NCI-H2081 (cell line): ENCODE measurements at regions not wholly inside any gene's neighbourhood (a gene's known extent, or its start where the extent isn't known, plus 50 kb on each side); places are given as distances from the start of the nearest gene placed in this dataset.

Experiments used
- DNase-seq, 2 experiments: peaks; one replicate each; lab custom pipeline; 2025; lab: John Stamatoyannopoulos, UW

DNA sequence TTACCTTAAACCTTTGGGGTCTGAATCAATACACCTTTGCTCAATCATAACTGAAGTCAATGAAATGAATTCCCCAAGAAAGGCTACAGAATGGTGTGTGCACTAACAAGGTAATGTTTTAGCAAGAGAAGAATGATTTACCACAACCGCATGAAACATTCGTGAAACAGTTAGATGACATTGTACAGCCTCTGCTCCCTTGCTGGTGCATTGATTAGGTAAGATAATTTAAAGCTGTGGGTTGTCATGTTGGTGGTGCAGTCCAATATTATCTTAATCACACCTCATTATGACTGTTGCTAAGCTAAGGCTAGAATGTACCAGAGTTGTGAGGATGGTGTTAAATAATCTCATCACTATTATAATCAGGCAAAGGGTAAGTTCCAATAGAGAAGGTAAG, 1673.2 kb upstream of the PRR20A start:
- no peak for DNase-seq

DNA sequence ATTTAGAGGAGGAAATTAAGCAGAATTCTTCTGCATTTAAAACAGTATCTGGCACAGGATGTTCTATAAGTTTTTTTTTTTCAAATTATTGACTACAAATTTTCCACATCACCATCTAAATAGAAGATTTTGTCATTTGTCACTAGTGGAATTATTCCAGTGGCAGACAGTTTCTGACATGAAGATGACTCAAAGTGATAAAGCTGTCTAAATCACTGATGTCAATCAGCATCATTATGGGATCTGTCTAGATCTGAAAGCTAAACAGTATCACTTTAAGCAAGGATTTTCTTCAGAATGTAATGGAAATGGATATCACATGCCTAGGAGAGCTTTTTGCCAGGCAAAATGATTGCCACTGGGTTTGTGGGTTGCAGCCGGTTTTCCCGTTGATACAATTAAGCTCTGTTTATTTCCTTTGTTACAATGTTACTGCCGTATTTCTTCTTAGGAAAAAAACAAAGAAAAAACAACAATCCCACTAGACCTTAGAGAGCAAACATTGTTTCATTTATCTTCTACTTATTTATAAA, 1657.0 kb upstream of the PRR20A start:
- DNase-seq = no peak

DNA sequence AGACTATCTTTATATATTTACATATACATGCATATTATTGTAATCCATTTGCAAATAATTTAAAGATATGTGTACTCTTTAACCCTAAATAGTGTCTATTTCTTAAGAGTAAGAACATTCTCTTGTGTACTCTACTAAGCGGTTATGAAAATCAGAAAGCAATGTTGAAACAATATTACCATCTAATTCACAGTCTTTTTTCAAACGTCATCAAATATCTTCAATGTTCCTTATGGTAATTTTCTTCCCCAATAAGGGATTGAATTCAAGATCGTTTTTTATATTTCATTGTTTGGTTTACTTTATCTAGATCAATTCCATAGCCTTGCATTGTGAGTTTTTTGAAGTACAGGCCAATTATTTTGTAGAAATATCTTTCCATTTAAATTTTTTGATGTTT, 1647.4 kb upstream of the PRR20A start:
- no peak for DNase-seq

DNA sequence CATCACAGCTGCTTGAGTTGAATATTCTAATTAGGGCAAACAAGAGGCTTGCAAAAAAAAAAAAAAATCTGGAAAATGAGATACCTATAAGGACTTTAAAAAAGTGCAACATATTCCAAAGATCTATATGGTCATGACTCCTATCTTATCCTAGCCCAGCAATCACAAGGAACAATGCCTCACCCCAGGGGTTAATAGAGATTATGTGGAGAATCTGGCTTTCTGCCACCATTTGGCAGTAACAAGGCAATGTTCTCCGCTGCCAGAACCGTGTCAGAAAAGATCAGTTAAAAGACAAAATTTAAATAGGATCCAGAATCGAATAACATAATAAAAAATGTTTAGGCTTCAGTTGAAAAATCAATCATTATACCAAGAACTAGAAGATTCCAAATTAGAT, 1643.2 kb upstream of the PRR20A start:
- no peak for DNase-seq

DNA sequence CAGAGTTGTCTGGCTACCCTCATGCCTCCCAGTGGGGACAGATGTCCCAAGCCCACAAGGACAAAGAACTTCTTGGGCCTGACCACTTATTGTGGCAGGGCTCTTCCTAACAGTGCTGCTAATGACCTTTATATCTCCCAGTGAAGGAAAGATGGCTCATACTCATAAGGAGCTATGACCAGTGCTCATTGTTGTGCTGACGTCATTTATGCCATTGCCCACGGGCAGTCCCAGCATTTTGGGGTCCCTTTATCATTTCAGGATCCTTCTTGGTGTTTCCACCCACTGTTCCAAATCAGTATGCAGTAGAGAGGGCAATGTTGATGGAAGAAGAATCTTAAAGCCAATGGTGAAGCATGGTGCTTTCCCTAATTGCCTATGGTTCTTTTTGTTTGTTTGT, 1640.0 kb upstream of the PRR20A start:
- no peak for DNase-seq

DNA sequence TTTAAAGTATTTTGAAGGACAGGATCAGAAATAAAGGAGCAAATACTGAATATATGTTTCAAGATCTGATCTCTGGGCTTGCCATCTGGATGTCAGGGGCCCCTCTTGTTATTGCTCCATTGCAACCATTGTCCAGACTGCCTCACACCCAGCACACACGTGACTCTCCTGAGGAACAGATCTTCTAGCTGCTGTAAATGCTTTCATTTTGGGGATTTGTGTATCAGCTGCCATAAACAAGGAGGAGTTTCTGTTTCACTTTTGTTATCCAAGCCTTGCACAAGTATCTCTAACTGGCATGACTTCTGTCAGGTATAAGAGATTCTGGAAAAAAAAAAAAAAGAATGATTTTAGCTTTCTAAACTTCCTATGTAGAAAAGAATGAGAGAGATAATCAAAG, 1624.1 kb upstream of the PRR20A start:
- no peak for DNase-seq

DNA sequence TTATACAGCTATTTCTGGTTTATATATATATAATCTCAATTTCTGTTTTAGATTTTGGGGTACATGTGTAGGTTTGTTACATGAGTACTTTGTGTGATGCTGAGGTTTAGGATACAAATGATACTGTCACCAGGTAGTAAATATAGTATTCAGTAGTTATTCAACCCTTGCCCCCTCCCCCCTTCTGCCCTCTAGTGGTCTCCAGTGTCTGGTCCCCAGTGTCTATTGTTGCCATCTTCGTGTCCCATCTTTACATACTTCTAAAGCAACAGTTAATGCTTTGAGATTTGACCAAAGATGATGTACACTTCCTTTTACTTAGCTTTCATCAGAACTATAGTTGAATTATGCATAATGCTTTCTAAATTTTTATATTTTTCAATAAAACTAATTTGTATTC, 1623.4 kb upstream of the PRR20A start:
- peak in 1 of 2 experiments; percentile 6 for DNase-seq

DNA sequence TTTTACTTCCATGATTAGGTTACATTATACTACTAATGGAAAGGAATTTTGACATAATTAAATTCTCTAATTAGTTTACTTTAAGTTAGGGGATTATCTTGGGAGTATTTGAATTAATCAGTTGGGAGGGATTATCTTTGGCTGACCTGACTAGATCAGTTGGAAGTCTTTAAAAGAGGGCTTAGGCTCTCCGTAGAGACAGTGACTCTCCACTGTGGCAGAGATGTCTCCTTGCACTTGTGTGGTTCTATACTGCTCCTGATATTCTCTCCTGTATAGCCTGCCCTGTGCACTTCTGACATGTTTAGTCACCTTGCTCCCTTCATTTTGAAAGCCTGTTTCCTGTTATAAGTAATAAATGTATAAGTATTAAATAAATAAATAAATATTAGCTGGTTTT, 1612.3 kb upstream of the PRR20A start:
- no peak for DNase-seq

DNA sequence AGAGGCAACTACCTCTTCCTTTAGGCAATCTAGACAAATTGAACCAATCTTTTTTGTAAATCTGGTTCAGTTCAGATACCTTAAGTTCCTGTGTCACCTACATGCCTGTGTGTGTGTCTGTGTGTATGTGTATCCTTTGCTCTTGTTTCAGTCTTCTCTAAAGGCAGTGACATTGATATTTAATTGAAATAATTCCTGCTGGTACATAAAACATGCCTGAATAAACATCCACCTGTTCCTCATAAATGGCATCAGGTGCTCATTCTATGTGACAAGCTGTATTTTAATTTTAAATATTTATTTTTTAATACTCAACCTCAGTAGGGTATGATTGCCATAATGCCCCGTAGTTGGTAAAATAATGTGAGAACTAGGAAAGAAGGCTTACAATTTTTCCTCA, 1606.4 kb upstream of the PRR20A start:
- DNase-seq = no peak

DNA sequence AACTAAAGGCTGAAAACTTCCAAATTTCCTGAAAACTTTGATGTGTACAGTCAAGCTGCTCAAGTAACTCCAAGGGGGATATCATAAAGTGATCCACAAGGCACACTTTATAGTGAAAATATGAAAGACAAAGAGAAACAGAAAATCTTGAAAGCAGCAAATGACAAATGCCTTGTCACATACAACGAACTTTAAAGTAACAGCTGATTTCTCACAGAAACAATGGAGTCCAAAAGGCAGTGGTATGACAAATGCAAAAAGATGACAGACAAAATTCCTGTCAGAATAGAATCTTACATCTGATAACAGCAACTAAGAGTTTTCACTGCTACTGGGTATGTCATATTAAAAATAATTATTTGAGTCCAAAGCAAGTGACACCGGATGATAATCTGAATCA, 1602.3 kb upstream of the PRR20A start:
- DNase-seq = no peak

DNA sequence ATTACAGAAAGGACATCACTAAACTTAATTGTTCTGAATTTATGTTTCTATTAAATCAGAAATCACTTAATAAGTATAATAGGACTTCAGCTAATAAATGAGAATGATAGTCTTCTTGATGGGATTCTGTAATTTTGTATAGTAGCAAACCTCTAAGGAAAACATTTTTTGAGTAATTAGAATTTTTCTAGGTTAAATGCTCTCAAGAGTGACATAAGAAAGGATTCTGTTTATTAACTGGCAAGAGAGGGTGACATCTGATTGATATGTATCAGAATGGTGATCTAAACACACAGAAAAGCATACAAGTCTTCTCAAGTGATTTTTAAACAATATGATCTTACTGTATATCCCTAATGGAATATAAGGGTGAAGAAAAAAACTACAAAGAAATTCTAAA, 1597.7 kb upstream of the PRR20A start:
- no peak for DNase-seq

DNA sequence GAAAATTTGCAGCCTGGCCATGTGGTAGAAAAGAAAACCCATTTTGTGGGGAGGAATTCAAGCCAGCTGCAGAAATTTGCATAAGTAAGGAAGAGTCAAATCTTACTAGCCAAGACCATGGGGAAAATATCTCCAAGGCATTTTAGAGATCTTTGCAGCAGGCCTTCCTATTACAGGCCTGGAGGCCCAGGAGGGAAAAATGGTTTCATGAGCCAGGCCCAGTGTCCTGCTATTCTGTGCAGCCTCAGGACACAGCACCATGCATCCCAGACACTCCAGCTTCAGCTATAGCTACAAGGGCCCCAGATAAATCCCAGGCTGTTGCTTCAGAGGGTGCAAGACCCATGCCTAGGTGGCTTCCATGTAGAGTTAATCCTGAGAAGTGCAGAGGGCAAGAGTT, 1590.1 kb upstream of the PRR20A start:
- no peak for DNase-seq

DNA sequence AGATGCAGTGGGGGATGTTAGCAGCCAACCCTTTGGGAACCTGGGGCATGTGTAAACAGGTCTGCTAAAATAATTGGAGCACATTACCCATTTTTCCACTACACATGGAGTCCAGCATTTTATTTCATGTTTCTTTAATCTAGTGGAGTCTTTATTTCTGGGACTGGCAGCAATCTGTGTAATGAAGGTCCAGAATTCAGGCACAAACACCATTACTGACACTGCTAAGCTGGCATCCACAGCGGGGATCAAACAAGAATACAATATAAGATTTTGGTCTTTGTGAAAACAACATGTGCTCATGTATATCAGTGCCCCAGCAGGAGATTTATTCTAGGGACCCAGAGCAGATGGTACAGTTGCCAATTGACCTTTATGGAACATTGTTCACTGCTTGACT, 1587.0 kb upstream of the PRR20A start:
- peak; percentile 53 to 89 for DNase-seq

DNA sequence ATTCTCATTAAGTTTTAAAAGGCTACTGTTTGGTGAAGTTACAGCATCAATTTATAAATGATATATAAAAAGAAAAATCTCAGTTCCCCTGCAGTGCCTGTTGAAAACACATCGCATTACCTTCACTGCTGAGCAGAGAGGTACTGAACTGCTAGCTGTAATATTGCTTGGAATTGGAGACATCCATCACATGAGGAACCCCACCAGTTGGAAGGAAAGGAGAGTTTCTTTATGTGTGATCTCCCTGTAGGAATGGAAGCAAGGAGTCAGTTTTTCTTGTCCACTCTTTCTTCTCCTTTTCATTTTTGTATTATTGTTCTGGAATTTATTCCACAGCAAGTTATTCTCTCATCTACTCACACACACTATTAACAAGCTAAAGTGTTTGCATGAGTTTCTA, 1586.0 kb upstream of the PRR20A start:
- DNase-seq = no peak

DNA sequence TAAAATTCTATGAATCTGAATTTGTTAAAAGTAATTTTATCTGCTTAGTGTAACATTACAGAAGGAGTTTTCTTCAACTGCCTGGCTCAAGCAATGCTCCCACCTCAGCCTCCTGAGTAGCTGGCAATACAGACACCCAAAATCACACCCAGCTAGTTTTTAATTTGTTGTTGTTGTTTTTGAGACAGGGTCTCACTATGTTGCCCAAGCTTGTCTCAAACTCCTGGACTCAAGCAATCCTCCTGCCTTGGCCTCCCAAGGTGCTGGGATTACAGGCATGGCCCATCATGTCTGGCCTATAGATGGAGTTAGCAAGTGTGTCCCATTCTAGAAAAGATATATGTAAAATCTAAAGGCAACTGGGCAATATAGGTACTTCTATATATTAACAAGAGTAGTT, 1580.4 kb upstream of the PRR20A start:
- no peak for DNase-seq

DNA sequence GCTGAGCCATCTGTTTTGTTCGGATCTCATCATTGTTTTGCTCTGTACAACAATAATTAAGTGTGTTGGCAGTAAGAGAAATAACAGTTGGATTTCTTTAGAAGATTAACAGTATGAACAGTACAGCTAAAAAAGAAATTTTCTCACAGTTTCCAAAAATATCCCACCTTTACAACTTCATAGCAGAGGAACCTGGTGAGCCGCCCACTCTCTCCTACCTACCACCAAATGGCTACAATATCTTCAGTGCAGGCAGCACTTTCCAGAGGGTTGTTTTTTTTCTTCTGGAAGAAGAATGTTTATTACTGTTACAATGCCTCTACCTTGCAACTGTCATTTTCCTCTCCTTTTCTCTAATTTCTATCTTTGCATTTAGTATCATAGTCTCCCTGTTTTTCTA, 1577.5 kb upstream of the PRR20A start:
- no peak for DNase-seq

DNA sequence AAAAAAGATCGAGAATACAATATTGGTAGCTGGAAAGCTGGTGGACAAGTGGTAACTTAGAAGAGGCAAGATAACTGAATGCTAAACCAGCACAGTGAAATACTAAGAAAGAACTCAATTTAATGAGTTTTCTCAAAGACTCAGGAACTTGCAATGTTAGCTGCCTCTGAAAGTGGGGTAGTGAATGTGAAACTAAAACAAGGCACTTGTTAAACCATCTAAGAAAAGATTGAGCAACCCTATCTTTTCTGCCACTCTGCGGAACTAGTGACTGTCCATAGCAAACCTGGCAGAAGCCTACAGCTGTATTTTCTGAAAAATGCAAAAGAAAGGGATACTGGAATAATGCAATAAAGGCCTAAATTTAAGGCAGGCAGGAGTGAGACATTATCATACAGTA, 1574.4 kb upstream of the PRR20A start:
- no peak for DNase-seq

DNA sequence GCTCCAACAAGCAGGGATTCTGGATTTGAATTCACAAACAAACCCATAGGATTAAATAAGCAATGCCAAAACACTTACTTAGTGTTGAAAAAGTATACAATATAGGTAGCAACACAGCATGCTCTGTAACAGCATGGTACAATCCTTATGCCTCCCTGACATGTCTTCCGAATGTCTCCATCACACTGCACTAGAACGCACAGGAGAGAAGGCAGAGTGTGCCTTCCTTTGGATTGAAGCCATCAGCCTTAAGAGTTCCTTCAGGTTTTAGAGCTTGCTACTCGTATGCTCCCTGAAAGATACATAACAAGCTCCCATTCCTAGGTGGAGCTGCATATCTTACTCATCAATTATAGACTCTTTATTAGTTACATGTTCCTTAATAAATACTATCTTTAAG, 1573.9 kb upstream of the PRR20A start:
- DNase-seq = no peak

DNA sequence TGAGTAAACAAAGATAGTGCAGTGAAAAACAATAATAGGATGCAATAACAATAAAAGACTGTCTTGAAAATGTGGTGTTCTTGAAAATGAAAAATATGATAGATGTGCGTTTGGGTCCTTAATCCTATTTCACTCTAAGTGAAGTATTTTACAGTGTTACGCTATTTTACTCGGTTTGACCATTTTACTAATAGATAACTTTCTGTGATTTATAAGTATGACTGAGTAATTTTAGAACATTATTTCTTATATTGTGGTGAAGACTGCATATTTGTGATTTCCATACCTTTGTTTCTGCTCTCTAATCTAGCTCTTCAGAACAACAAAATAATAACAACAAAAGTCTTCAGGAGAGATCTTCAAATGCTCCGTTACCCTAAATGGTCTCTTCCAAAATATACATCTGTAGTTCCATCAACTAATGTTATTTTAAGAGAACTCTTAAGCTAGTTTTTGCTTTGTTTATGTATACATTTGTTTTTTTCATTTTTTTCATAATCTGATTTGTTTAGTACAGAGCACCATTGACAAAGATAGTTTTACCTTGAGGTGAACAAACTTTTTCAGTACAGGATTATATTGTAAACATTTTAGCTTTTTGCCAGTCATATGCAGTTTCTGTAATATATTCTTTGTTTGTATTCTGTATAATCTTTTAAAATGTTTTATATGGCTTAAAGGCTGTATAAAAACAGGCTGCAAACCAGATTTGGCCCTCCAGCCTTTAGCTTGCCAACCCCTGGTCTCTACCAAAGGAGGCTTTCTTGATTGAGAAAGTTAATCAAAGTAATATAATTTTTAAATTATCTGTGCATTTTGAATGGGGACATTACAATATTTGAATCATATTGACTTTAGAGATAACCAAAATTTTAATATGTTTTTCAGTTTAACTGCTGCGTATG, 1572.7 kb upstream of the PRR20A start:
- no peak for DNase-seq

DNA sequence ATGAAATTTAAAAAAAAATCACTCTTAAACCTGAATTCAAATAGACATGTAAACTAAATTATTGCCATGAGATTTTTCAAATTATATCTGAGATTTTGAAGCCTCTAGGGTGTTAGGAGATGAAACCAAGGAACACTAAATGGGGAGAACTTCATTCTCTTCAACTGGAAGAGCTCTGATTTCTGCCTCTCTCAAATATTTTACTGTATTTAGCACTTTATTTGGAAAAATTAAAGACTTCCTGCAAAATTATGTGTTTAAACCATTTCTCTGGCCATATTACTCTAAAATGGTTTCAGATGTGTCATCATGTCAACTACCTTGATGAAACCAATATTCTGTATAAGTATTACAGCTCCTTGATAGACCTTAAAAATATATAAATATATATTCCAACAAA, 1571.6 kb upstream of the PRR20A start:
- no peak for DNase-seq

DNA sequence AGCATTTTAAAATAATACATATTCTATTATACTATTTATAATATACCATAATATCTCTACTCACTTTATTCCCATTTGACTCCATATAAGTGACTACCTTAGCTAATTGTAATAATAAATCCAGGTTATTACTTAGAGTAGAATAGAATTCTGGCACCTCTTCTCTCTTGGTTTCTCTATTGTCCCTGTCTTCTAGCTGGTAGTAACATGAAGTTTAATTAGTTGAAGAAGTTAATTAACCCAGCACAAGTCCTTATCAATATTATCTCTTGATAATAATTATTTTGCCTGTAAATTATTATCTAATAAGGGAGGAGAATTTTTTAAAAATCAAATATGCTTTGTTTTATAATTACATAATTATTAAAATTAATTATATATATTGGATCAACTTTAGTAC, 1571.2 kb upstream of the PRR20A start:
- DNase-seq = no peak

DNA sequence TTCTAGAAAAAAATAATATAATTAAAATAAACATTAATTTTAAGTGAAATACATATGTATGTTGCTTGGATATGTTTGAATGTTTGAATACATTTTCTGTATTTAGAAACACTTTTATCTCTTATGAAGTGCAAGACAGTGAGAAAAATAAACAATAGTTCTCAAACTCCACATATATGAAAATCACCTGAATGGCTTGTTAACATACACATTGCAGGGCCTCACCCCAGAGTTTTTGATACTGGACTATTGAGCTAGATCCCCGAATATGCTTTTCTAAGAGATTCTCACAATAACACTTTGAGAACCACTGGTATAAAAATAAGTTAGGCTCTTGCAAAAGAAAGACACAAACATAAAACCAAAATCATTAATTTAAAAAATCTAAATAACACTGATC, 1570.3 kb upstream of the PRR20A start:
- DNase-seq = no peak

DNA sequence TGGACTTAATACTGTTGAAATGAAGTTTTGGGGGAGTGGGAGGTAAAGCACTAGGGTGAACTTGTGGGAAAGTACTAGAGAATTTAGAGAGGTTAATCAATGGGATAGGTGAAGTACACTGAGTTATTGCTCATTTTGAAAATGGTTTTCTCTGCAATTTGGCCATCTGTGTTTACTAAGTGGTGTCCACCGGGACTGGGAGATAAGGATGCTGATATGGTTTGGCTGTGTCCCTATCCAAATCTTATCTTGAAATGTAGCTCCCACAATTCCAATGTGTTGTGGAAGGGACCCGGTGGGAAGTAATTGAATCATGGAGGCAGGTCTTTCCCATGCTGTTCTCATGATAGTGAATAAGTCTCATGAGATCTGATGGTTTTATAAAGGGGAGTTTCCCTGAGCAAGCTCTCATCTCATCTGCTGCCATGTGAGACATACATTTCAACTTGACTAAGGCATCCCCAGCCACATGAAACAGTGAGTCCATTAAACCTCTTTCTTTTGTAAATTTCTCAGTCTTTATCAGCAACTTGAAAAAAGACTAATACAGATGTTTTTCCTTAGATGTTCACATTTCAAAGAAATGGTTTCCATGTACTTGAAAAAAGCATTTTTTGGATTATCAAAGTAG, 1569.4 kb upstream of the PRR20A start:
- DNase-seq = no peak

DNA sequence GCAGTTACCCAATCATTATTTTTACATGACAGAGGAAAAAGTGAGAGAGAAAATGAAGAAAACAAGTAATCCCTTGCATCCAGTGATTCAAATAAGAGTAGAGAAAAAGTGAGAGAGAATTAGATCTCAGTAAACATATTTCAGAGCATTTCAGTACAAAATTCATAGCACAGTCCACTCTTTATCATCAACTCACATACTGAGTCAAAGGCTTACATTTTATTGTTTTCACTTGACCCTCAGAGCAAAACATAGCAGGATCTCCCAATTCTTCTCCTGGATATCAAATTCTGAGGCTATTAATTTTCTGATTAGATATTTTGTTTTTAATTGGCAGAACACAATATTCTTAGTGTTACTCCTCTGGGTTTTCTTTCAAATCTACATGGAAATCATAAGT, 1568.3 kb upstream of the PRR20A start:
- DNase-seq = no peak
